Lower leg skin (tissue), 4 donors: ENCODE measurements at regions not wholly inside any gene's neighbourhood (a gene's known extent, or its start where the extent isn't known, plus 50 kb on each side); places are given as distances from the start of the nearest gene placed in this dataset.
"Not testable (repeated sequence)": the region's sequence is repeated elsewhere in the genome, so short reads cannot be mapped to it uniquely, and the experiment has no call there.

ENCODE experiments used
- DNase-seq, 2 donors: peaks; one replicate each; pipeline ENCODE4 v3.0.0-alpha.2; 2019; ENCODE audit warnings: low spot score in 2 of 2
- H3K4me3 ChIP-seq: fragments of 200-600 bp; sonication (generic); 2 replicates; pipeline ENCODE4 v1.5.1; 2017; ENCODE audit warnings: mild to moderate bottlenecking, low read depth; ENCODE audit not compliant: poor library complexity, severe bottlenecking
- CTCF ChIP-seq, 3 donors: fragments of 450-650 bp; IDR thresholded peaks; one replicate each; pipeline ENCODE4 v1.5.1; 2016; ENCODE audit warnings: antibody characterized with exemption in 3 of 3, mild to moderate bottlenecking in 3 of 3, moderate library complexity in 2 of 3
- POLR2A ChIP-seq, 2 donors: fragments of 450-650 bp; IDR thresholded peaks; one replicate each; pipeline ENCODE4 v1.6.1; 2016 to 2017; ENCODE audit warnings: antibody characterized with exemption in 2 of 2, mild to moderate bottlenecking in 1 of 2, moderate library complexity in 1 of 2
- WGBS, 2 donors: methylation state at CpG; one replicate each; pipeline ENCODE4 v1.1.5; 2018; 5-methylcytosine and 5-hydroxymethylcytosine counted together
- intact Hi-C: fragments of 100-400 bp; cut with DNase I; formaldehyde crosslinking; loops from one replicate; pipeline ENCODE4 v1.15.0; 2023; ENCODE audit warnings: low total_unique reads

- H3K4me3 ChIP-seq, result no peak overlapping the region
- intact Hi-C loops, result no loop called here
- 56 to 67% methylated on average over 1 of the region's 1 CpG for WGBS, 2 donors
- no peak for DNase-seq
- TF ChIP-seq POLR2A (IDR thresholded peaks at IDR 0.05) (no peak), CTCF (IDR thresholded peaks at IDR 0.05) (no peak)
Observed at GRCh38 chrX:82528525-82528924, 979.6 kb upstream of the POU3F4 start.

GRCh38 chrX:82534086-82534597 is 973.9 kb upstream of the POU3F4 start:
- intact Hi-C loops, result no loop called here
- WGBS, 2 donors, result 34 to 52% methylated on average over 4 of the region's 4 CpGs
- TF ChIP-seq POLR2A (IDR thresholded peaks at IDR 0.05) (no peak), CTCF (IDR thresholded peaks at IDR 0.05) (no peak)
- H3K4me3 ChIP-seq, result no peak overlapping the region
- no peak for DNase-seq

- 86 to 89% methylated on average over 3 of the region's 3 CpGs for WGBS, 2 donors
- H3K4me3 ChIP-seq, intact Hi-C loops, DNase-seq: not testable (repeated sequence)
Observed at GRCh38 chrX:82537205-82537604, 970.9 kb upstream of the POU3F4 start.

GRCh38 chrX:82541822-82542221 is 966.3 kb upstream of the POU3F4 start:
- no peak for TF ChIP-seq CTCF (IDR thresholded peaks at IDR 0.05)
- no peak for TF ChIP-seq POLR2A (IDR thresholded peaks at IDR 0.05)
- DNase-seq, result no peak
- H3K4me3 ChIP-seq, result no peak overlapping the region
- intact Hi-C loops, result no loop called here
- 54 to 75% methylated on average over 2 of the region's 2 CpGs for WGBS, 2 donors

- intact Hi-C loops, H3K4me3 ChIP-seq, DNase-seq: not testable (repeated sequence)
- WGBS, 2 donors, result 73 to 89% methylated on average over 21 of the region's 21 CpGs
Observed at GRCh38 chrX:82552201-82552600, 955.9 kb upstream of the POU3F4 start.

- intact Hi-C loops, result no loop called here
Observed at GRCh38 chrX:82556588-82556987, 951.5 kb upstream of the POU3F4 start.

More at GRCh38 chrX:82556588-82556987, 951.5 kb upstream of the POU3F4 start:
- H3K4me3 ChIP-seq, result no peak overlapping the region
- TF ChIP-seq POLR2A (IDR thresholded peaks at IDR 0.05) (no peak), CTCF (IDR thresholded peaks at IDR 0.05) (no peak)
- 37 to 38% methylated on average over 1 of the region's 1 CpG for WGBS, 2 donors
- DNase-seq, result no peak
